Esophagus (tissue), 2 donors: ENCODE measurements at regions not wholly inside any gene's neighbourhood (a gene's known extent, or its start where the extent isn't known, plus 50 kb on each side); places are given as distances from the start of the nearest gene placed in this dataset.

Experiments
- H3K27ac ChIP-seq, 2 donors: one replicate each; pipeline ENCODE4 v1.5.1; 2013; ENCODE audit warnings: low read depth in 2 of 2, mild to moderate bottlenecking in 2 of 2, inconsistent platforms in 1 of 2, low read length in 1 of 2, moderate library complexity in 1 of 2
- H3K27me3 ChIP-seq, 2 donors: one replicate each; pipeline ENCODE4 v1.6.1; 2013; ENCODE audit warnings: low read length in 2 of 2, control low read depth in 1 of 2, mild to moderate bottlenecking in 1 of 2; ENCODE audit not compliant: insufficient read depth in 2 of 2, control insufficient read depth in 1 of 2
- H3K36me3 ChIP-seq, 2 donors: one replicate each; pipeline ENCODE4 v1.6.1; 2013; ENCODE audit warnings: low read length in 1 of 2; ENCODE audit not compliant: control insufficient read depth in 2 of 2, insufficient read depth in 2 of 2
- H3K4me1 ChIP-seq, 2 donors: one replicate each; pipeline ENCODE4 v1.6.1; 2013; ENCODE audit warnings: low read length in 1 of 2; ENCODE audit not compliant: control insufficient read depth in 2 of 2, insufficient read depth in 2 of 2
- H3K4me3 ChIP-seq, 2 donors: one replicate each; pipeline ENCODE4 v1.5.1; 2013; ENCODE audit warnings: low read length in 2 of 2, mild to moderate bottlenecking in 2 of 2, low read depth in 1 of 2, moderate library complexity in 1 of 2
- H3K9me3 ChIP-seq, 2 donors: one replicate each; pipeline ENCODE4 v1.6.1; 2013; ENCODE audit warnings: mild to moderate bottlenecking in 2 of 2, low read depth in 1 of 2, low read length in 1 of 2, moderate library complexity in 1 of 2; ENCODE audit not compliant: control insufficient read depth in 2 of 2, insufficient read depth in 1 of 2
- WGBS, 2 donors: extraction: QIAGEN DNeasy Blood & Tissue Kit; methylation state at CpG; one replicate each; pipeline ENCODE4 v1.1.7; 2013; 5-methylcytosine and 5-hydroxymethylcytosine counted together
- donor health status: healthy with polysubstance abuse.
- donor health status: Bipolar disorder and iron deficiency.

DNA sequence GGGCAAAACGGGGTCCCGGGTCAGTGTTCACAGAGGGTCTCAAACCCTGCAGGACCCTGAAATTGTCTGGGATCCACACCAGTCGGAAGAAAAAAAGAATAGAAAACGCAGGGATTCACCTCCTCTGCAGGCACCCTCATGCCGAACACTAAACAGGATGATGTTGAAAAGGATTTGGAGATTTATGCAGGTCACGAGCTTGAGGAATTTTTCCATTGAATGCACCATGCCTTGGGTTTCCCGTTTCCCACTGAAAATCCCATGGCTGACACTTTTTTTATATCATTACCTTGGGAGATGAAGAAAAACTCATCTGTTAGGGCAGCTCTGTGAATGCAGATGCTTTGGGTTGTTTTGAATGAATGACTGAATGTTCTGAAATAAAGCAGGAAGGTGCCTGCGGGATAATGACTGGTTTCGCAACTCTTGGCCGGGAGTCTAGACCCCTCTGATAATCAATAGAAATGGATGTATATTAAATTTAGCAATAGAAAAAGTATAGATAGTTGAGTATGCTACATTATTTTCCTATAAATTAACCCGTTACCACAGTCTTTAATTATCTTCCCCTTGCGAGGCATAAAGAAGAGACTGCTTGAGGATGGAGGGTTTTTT is 147.5 kb upstream of the AFDN start:
- no peak overlapping the region for H3K27ac ChIP-seq
- no peaks in the 10 kb centered on the region for H3K36me3 ChIP-seq
- no peaks in the 10 kb centered on the region for H3K27me3 ChIP-seq
- peaks cover 2 to 5% of the 10 kb centered on the region in 2 donors for H3K4me1 ChIP-seq
- H3K9me3 ChIP-seq: no peaks in the 10 kb centered on the region
- WGBS, 2 donors: 63 to 78% methylated on average over 12 of the region's 12 CpGs
- H3K4me3 ChIP-seq: no peak overlapping the region

- H3K36me3 ChIP-seq: no peaks in the 10 kb centered on the region
- no peaks in the 10 kb centered on the region for H3K27me3 ChIP-seq
- no peaks in the 10 kb centered on the region for H3K9me3 ChIP-seq
- no peak overlapping the region for H3K4me3 ChIP-seq
- no peak overlapping the region for H3K27ac ChIP-seq
- WGBS, 2 donors: 91 to 92% methylated on average over 15 of the region's 15 CpGs
- H3K4me1 ChIP-seq: peaks cover 2 to 5% of the 10 kb centered on the region in 2 donors
Measured at GRCh38 chr6:167679790-167680604, 146.7 kb upstream of the AFDN start.

GRCh38 chr6:167680605-167681149 is 146.0 kb upstream of the AFDN start:
- H3K27me3 ChIP-seq: no peaks in the 10 kb centered on the region
- H3K4me3 ChIP-seq: no peak overlapping the region
- no peak overlapping the region for H3K27ac ChIP-seq
- H3K4me1 ChIP-seq: peaks cover 2 to 5% of the 10 kb centered on the region in 2 donors
- no peaks in the 10 kb centered on the region for H3K36me3 ChIP-seq
- 93 to 94% methylated on average over 15 of the region's 15 CpGs for WGBS, 2 donors
- no peaks in the 10 kb centered on the region for H3K9me3 ChIP-seq

- peaks cover 2 to 5% of the 10 kb centered on the region in 2 donors for H3K4me1 ChIP-seq
- WGBS, 2 donors: 84 to 88% methylated on average over 11 of the region's 11 CpGs
- H3K4me3 ChIP-seq: no peak overlapping the region
- no peaks in the 10 kb centered on the region for H3K36me3 ChIP-seq
- H3K27ac ChIP-seq: no peak overlapping the region
- H3K27me3 ChIP-seq: no peaks in the 10 kb centered on the region
- H3K9me3 ChIP-seq: peaks cover 0 to 3% of the 10 kb centered on the region in 2 donors
Measured at GRCh38 chr6:167682125-167682524, 144.6 kb upstream of the AFDN start.

DNA sequence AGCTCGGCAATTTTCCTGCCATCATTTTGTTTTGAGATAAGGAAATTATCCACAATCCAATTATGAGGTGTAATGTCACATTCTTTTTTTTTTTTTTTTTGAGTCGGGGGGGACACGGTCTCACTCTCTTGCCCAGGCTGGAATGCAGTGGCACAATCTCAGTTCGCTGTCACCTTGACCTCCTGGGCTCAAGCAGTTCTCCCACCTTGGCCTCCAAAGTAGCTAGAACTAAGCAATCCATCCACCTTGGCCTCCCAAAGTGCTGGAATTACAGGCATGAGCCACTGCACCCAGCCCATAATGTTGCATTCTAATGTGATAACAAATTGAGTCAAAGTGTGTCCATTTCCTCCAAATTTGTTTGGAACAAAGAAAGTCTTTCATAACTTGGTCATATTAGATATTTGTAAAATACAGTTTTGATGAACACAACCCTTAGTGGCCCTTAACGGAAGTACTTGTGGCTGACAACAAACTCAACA is 144.1 kb upstream of the AFDN start:
- H3K9me3 ChIP-seq: peaks cover 0 to 3% of the 10 kb centered on the region in 2 donors
- peaks cover 0 to 5% of the 10 kb centered on the region in 2 donors for H3K4me1 ChIP-seq
- H3K4me3 ChIP-seq: no peak overlapping the region
- H3K27me3 ChIP-seq: no peaks in the 10 kb centered on the region
- H3K36me3 ChIP-seq: no peaks in the 10 kb centered on the region
- 64 to 68% methylated on average over 5 of the region's 5 CpGs for WGBS, 2 donors
- no peak overlapping the region for H3K27ac ChIP-seq

GRCh38 chr6:167683028-167683862 is 143.5 kb upstream of the AFDN start:
- Histone ChIP-seq H3K9me3 (peaks cover 0 to 3% of the 10 kb centered on the region in 2 donors), H3K4me3 (no peak overlapping the region), H3K4me1 (peaks cover 0 to 5% of the 10 kb centered on the region in 2 donors), H3K36me3 (no peaks in the 10 kb centered on the region), H3K27me3 (no peaks in the 10 kb centered on the region), H3K27ac (peak overlapping the region in 1 of 2 donors; percentile 18)
- WGBS, 2 donors: 61 to 71% methylated on average over 19 of the region's 19 CpGs

DNA sequence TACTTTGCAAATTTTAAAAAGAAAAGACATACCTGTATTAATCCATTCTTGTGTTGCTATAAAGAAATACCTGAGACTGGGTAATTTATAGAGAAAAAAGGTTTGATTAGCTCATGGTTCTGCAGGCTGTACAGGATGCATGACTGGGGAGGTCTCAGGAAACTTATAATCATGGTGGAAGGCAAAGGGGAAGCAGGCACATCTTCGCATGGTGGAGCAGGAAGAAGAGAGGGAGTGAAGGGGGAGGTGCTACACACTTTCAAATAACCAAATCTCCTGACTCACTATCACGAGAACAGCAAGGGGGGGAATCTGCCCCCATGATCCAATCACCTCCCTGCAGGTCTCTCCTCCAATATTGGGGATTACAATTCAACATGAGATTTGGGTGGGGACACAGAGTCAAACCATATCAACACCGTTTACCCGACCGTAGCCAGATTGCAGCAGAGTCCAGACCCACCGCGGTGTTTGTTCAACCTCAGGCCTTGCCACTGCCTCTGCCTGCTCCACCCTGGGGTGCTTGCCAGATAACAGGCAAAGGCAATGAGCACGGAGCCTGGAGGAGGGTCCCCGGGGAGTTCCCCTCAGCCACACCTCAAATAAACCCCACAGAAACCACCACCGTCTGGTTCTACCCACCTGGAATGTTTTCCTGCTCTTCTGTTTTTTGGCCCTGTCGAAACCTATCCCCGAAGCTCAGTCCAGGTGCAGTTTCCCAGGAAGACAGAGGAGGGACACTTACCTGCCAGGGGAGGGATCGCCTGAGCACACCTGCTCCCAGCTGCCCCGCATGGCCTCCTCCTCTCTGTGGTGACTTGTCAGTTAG is 142.2 kb upstream of the AFDN start:
- Histone ChIP-seq H3K4me3 (no peak overlapping the region), H3K27me3 (no peaks in the 10 kb centered on the region), H3K27ac (no peak overlapping the region), H3K4me1 (peaks cover 0 to under 1% of the 10 kb centered on the region in 2 donors), H3K36me3 (no peaks in the 10 kb centered on the region), H3K9me3 (peaks cover 0 to 3% of the 10 kb centered on the region in 2 donors)
- 40 to 46% methylated on average over 14 of the region's 14 CpGs for WGBS, 2 donors

- Histone ChIP-seq H3K27me3 (no peaks in the 10 kb centered on the region), H3K4me3 (no peak overlapping the region), H3K9me3 (peaks cover 0 to 3% of the 10 kb centered on the region in 2 donors), H3K36me3 (no peaks in the 10 kb centered on the region), H3K27ac (no peak overlapping the region), H3K4me1 (peaks cover 0 to 2% of the 10 kb centered on the region in 2 donors)
- WGBS, 2 donors: 30 to 33% methylated on average over 10 of the region's 10 CpGs
Measured at GRCh38 chr6:167685654-167686053, 141.1 kb upstream of the AFDN start.
